Heart left ventricle (tissue), 13 donors: ENCODE measurements at regions not wholly inside any gene's neighbourhood (a gene's known extent, or its start where the extent isn't known, plus 50 kb on each side); places are given as distances from the start of the nearest gene placed in this dataset.

Experiments used
- CTCF ChIP-seq, 12 donors: fragments of 200-600 bp; sonication (generic) in 4 of 12; IDR thresholded peaks; one replicate each; pipeline versions ENCODE4 v1.5.0 to v1.8.0; 2018 to 2022; ENCODE audit warnings: antibody characterized with exemption in 12 of 12, mild to moderate bottlenecking in 5 of 12
- POLR2A ChIP-seq, 2 donors: fragments of 450-650 bp; IDR thresholded peaks; one replicate each; pipeline ENCODE4 v1.6.1; 2017; ENCODE audit warnings: antibody characterized with exemption in 2 of 2, mild to moderate bottlenecking in 2 of 2, moderate library complexity in 2 of 2
- donor health status: ischemic (EF 13 %, LVEDD 7.1; RV severe dilation, severe dysfunction).
- donor health status: DM: no; HTN: yes; CAD: no.
- donor health status: DM: no; HTN: no; CAD: no.
- donor health status: ischemic (EF 25% LVEDD 6.9; RV normal size, moderate dysfunction).
- donor health status: ischemic (EF 25% LVEDD 5.7; RV mildly dilated, moderate dysfunction).
- donor health status: ischemic (EF 35%, LVEDD 5.7; RV mildly dilated, moderate dysfunction).
- donor health status: nonischemic (EF 11% LVEDD 7.7; RV severe dilation, severe dysfunction).
- donor health status: DM: yes; HTN: yes; CAD: no.
- donor health status: PGD.
- donor health status: ischemic (EF 29% LVEDD 5.4; RV normal size, mild dysfunction).
- donor health status: nonischemic (EF 23%, LVEDD 6.1; RV moderate dilation, normal function).

- TF ChIP-seq CTCF (IDR thresholded peaks at IDR 0.05) (no peak), POLR2A (IDR thresholded peaks at IDR 0.05) (no peak)
Measured at GRCh38 chr21:28385845-28386244, 606.8 kb downstream of the LTN1 start.
